ENCODE measurements at regions not wholly inside any gene's neighbourhood (a gene's known extent, or its start where the extent isn't known, plus 50 kb on each side); places are given as distances from the start of the nearest gene placed in this dataset.

GRCh38 chr20:2221921-2222320 lies 73.9 kb upstream of the TGM3 start:
- TF ChIP-seq ZNF224 (CRISPR knock-in tag; IDR thresholded peaks at IDR 0.05) (no peak), CTCF (CRISPR knock-in tag; IDR thresholded peaks at IDR 0.05) (no peak), THAP7 (CRISPR knock-in tag; IDR thresholded peaks at IDR 0.05) (no peak), ARID5B (CRISPR knock-in tag; IDR thresholded peaks at IDR 0.05) (no peak), POLR2AphosphoS5 (IDR thresholded peaks at IDR 0.05; ENCODE audit: low read depth, low read length) (no peak), MTF1 (CRISPR knock-in tag; IDR thresholded peaks at IDR 0.05) (no peak), ZFP41 (CRISPR knock-in tag; IDR thresholded peaks at IDR 0.05; ENCODE audit: borderline replicate concordance) (no peak), SMC3 (IDR thresholded peaks at IDR 0.05; ENCODE audit: low read length) (no peak), HDAC2 (CRISPR knock-in tag; IDR thresholded peaks at IDR 0.05) (no peak), SPEN (CRISPR knock-in tag; IDR thresholded peaks at IDR 0.05; ENCODE audit: low read depth) (no peak), ZNF333 (CRISPR knock-in tag; IDR thresholded peaks at IDR 0.05; ENCODE audit: borderline replicate concordance) (no peak), ZNF713 (CRISPR knock-in tag; IDR thresholded peaks at IDR 0.05) (no peak)

Measured in HepG2 (cell line).